Superior temporal gyrus (tissue), 1 donor: ENCODE measurements at regions not wholly inside any gene's neighbourhood (a gene's known extent, or its start where the extent isn't known, plus 50 kb on each side); places are given as distances from the start of the nearest gene placed in this dataset.
"Not testable (repeated sequence)": the region's sequence is repeated elsewhere in the genome, so short reads cannot be mapped to it uniquely, and the experiment has no call there.

Experiments
- DNase-seq: peaks from one replicate; pipeline ENCODE4 v3.0.0-alpha.2; 2016; ENCODE audit errors: extremely low spot score

- not testable (repeated sequence) for DNase-seq
Measured at GRCh38 chr1:149229813-149230212, 126.5 kb upstream of the NBPF9 start.

- not testable (repeated sequence) for DNase-seq
Measured at GRCh38 chr1:149234926-149235914, 131.9 kb upstream of the NBPF9 start.

DNA sequence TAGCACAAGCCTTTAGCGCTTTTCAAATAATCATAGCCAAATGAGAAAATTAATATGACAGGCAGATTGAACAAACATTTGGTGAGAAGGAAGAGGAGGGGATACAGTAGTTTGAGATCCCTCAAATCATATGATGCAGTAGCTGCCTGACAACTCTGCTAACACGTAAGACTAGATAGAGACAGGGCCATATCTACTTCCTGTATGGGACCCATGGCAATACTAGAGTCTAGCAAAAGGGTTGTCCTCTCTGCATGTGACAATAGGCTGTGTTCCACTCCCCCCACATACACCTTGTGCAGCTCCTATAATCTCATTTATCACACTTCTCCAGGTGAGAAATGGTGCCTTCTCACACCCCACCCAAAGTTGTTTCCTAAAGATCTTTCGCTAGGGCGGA is 134.2 kb upstream of the NBPF9 start:
- not testable (repeated sequence) for DNase-seq

DNA sequence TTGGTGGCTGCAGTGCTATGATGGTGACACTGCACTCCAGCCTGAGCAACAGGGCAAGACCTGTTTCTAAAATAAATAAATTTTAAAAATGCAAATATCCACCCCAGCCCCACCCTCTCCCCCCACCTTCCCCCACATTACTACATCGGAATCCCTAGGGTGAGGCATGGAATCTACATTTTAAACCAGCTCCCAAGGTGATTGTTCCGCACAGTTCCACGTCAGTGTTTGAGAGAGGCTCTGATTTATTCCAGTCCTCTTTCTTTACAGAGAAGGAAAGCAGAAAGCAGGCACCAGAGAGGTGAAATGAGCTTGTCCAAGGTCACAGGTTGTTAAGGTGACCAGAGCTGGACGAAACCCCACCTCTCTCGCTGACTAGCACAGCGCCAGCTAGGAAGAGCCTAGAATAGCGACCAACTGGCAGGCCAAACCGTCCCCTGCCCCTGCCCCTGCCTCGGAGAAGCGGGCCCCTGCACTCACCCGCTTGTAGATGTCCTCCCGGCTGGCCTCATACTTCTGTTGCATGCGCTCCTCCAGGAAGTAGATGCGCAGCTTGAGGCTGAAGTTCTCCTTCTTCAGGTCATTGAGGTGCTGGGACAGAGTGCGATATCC is 136.7 kb upstream of the NBPF9 start:
- not testable (repeated sequence) for DNase-seq

GRCh38 chr1:149240530-149240929 is 137.2 kb upstream of the NBPF9 start:
- DNase-seq: not testable (repeated sequence)

DNA sequence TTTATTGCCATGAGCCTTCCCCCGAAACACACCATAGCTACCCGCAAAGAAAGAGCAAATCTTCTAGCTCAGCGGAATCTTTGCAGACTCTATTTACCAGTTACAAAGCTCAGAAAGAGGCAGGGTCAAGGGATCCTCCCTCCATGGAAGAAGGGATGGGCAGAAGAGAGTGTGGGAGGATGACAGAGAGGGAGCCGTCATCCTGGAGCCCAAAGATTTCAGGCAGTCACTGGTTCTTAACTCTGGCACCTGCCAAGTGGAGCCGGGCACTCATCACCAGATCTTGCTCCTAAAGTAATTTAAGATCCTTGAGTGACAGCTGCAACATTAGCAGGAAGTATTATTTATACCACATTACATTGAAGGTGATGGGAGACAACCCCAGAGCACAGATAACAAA is 137.9 kb upstream of the NBPF9 start:
- DNase-seq: not testable (repeated sequence)

DNA sequence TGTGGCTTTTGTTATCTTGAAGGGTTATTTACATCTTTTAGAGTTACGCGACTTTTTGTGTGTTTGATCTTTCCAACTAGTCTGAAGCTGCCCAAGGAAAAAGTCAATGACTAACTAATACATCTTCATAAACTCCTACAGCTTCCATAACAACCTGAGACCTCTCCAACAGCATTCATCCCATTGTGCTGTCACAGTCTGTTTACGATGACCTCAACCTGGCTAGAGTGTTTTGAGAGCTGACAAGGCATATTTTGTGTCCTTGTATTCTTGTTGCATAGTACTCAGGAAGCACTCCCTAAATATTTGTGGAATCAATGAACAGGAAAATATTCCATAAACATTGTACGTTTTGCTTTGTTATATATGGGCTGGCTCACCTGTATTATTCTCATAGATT is 140.2 kb upstream of the NBPF9 start:
- not testable (repeated sequence) for DNase-seq

GRCh38 chr1:149244621-149245020 is 141.3 kb upstream of the NBPF9 start:
- DNase-seq: not testable (repeated sequence)

DNA sequence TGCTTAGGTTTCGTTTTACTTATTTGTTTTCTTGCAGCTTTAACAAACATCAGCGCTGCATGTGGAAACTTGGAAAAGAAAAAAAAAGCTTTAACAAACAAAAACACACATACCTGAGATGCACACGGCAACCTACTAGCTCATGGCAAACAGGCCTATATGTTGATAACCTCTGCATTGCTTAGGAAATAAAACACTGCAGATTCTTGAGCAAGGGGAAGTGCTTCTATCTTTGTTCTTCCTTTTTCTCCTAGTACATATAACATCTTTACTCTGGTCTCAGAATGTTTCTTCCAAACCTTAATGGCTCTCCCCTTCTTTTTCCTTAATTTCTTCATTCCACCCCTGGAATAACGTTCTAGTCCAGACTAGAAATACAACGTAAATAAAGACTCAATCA is 142.9 kb upstream of the NBPF9 start:
- not testable (repeated sequence) for DNase-seq

DNA sequence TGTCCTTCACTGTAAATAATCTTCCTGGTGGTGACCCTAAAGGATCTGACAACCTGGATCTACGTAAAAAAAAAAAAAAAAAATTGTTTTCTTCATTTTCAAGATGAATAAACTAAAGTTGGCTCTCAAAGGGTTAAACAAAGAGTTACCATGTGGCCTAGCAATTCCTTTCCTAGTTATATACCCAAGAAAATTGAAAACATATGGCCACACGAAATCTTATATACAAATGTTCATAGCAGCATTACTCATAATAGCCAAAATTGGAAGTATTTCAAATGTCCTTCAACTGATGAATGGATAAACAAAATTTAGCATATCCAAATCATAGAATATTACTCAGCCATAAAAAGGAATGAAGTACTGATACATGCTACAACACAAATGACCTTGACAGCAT is 145.3 kb upstream of the NBPF9 start:
- DNase-seq: not testable (repeated sequence)

GRCh38 chr1:149249850-149250467 is 146.6 kb upstream of the NBPF9 start:
- not testable (repeated sequence) for DNase-seq

DNA sequence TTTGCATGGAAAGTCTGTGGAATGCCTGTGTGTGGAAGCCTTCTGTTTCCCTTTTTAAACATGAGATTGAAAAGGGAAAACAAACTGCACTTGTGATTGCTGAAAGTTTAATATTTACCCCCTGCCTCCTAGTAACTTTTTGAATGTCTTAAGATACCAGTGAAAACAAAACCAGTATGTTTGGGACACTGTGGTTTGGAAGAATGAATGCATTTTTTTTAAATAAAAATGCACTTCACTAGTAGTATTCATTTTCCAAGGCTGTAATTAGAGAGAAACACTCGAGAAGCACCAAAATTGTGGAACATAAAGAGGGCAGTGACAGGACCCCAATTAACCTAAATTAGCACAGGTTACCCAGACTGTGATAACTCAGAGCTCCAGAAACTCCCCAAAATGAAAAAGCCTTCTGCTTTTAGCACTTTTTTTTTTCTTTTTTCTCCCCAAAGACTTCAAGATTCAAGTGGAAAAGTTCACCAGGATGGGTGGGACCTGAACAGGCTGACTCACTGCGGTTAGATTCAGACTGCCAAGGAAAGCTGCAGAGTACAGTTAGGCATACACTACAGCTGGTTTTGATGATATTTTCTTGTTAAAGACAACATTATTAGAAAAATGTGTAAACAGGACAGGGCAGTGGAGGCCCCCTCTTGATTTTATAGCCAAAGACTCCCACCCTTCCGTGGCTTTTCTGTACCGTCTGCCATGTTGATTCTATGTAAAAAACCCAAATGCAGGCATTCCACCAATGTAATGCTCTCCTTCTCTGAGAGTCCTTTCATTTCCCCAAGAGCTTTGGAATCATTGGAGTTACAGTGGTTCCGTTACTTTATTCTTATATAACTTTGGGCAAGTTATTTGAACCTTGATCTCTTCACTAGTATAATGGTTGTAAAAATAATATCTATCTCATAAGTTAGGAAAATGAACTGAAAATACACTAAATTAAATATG is 151.8 kb upstream of the NBPF9 start:
- not testable (repeated sequence) for DNase-seq

DNA sequence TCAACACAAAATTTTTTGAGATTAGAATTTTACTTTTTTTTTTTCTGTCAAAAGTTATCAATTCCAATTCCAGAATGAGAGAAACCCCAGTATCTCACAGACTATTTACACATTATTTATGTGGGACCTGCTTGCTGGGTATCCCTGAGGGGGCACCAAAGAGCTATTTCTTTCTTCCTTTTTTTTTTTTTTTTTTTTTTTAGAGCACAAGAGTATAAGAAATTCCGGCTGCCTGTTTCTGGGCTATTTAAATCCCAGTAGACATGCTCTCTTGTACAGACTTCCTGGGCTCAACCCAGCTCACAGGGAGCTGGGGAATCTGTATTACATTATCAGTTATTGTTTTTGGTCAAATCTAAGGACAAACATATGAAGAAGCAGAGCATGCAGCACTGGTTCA is 156.9 kb upstream of the NBPF9 start:
- not testable (repeated sequence) for DNase-seq

GRCh38 chr1:149260736-149261340 is 157.5 kb upstream of the NBPF9 start:
- DNase-seq: not testable (repeated sequence)

DNA sequence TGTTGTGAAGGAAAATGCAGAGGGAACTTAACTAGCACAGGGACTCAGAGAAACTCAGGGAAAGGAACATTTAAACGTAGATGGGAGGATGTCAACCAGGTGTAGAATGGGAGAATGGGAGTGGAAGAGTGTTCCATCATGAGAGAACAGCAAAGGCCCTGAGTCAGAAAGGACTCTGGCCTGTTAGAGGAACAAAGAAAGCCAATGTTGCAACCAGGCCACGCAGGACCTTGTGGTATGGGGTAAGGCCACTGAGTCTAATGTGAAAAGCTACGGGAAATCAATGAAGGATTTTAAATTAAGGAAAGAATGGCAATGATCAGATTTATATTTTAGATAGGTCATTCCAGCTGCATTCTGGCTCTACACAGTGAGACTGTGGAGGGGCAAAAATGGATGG is 163.9 kb upstream of the NBPF9 start:
- not testable (repeated sequence) for DNase-seq

DNA sequence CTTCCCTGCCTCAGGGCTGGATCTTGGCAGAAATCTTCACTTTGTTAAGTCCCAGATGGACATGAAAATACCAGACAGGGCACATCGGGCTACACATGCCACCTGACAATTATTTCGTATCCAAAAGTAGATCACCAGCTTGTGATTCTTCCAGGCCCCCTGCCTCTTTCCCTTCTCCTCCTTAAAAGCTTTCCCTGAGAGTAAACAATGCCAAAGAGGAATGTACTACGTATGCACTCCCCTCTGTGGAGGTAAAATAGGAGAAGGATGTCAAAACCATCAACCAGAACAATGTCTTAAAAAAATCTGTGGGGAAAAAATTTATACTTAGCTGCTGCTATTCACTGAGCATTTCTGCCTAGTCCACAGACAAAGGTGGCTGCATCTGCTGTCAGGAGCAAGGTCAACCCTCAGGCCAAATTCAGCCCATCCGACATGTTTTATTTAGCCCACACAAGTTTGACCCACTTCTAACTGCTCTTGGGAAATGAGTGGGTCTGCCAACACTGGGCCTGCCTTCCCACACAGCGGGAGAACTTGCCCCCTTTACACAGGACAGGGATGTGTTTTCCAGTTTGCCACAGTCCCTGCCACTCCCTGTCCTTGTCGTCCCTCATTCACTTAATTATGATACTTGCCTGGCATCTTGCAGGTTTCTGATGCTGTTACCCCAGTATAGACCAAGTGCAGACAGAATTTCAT is 165.8 kb upstream of the NBPF9 start:
- not testable (repeated sequence) for DNase-seq

DNA sequence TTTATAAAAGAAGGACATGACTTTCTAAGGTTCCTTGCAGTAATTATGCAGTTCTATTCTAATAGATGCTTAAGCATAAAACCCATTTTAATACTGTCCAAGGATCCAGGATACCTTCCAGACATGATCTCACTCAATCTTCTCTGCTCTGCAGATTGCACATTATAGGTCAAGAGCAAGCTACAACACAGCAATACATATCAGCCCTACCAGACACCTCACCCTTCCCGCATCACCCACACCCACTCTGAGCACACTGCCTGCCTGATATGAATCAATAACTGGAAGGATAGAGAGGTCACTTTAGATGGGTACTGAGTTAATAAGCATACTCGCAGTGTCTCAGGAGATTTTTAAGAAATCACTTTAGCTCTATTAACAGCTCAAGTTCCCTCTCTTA is 166.5 kb upstream of the NBPF9 start:
- not testable (repeated sequence) for DNase-seq

GRCh38 chr1:149274493-149274892 is 171.1 kb upstream of the NBPF9 start:
- DNase-seq: not testable (repeated sequence)

DNA sequence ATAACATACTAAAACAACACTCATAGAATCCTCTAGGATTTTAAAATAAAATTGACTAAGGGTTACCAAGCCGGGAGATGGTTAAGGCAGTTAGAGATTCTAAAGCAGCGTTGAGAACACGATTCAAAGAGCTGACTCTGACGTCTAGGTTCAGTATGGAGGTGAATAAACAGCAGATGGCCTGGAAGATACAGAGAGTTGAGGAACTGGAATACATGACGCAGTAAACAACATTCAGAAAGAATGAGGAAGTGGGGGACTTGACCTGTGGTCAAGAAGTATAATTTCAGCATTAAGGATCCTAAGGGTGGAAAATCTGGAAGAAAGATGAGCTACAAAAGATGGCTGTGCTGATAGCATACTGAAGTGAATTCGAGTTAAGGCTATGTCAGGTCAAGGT is 172.5 kb upstream of the NBPF9 start:
- DNase-seq: not testable (repeated sequence)

DNA sequence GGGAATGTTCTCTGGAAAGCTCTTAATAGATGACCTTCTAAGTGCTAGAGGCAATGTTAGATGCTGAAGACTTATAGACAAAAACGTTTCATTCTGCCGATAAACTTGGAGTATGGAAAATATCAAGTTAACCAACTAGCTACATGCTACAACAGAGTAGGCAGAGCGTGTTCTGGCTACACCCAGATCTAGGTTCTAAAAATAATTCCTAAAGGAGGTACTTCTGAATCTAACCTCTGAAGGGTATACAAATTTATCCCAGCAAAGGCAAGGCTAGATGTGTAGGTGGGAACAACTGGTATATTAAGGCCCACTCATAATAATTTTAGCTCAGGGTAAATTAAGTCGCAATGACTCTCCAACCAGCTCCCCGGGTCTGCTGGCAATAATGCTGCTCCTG is 173.1 kb upstream of the NBPF9 start:
- not testable (repeated sequence) for DNase-seq
